ENCODE measurements at regions not wholly inside any gene's neighbourhood (a gene's known extent, or its start where the extent isn't known, plus 50 kb on each side); places are given as distances from the start of the nearest gene placed in this dataset.
A peak's percentile ranks its signal among the peaks of the same experiment; 100 is the strongest.
"Not testable (repeated sequence)": the region's sequence is repeated elsewhere in the genome, so short reads cannot be mapped to it uniquely, and the experiment has no call there.

- DNase-seq (ENCODE audit: low spot score): no peak
Observed at GRCh38 chr12:9337656-9338055, 129.5 kb upstream of the PZP start.

GRCh38 chr12:9336375-9337011 lies 128.3 kb upstream of the PZP start:
- DNase-seq (ENCODE audit: low spot score): not testable (repeated sequence)

- no peak for DNase-seq (ENCODE audit: low spot score)
Observed at GRCh38 chr12:9335867-9336266, 127.7 kb upstream of the PZP start.

GRCh38 chr12:9334964-9335363 lies 126.8 kb upstream of the PZP start:
- no peak for DNase-seq (ENCODE audit: low spot score)

- no peak for DNase-seq (ENCODE audit: low spot score)
Observed at GRCh38 chr12:9334041-9334692, 126.0 kb upstream of the PZP start.

GRCh38 chr12:9333161-9333560 lies 125.0 kb upstream of the PZP start:
- no peak for DNase-seq (ENCODE audit: low spot score)

GRCh38 chr12:9332564-9332963 lies 124.4 kb upstream of the PZP start:
- DNase-seq (ENCODE audit: low spot score): no peak

GRCh38 chr12:9331218-9331626 lies 123.0 kb upstream of the PZP start:
- DNase-seq (ENCODE audit: low spot score): peak; percentile 79

- DNase-seq (ENCODE audit: low spot score): no peak
Observed at GRCh38 chr12:9329019-9329418, 120.8 kb upstream of the PZP start.

- no peak for DNase-seq (ENCODE audit: low spot score)
Observed at GRCh38 chr12:9328065-9328464, 119.9 kb upstream of the PZP start.

- DNase-seq (ENCODE audit: low spot score): no peak
Observed at GRCh38 chr12:9327320-9327719, 119.1 kb upstream of the PZP start.

- not testable (repeated sequence) for DNase-seq (ENCODE audit: low spot score)
Observed at GRCh38 chr12:9326849-9327248, 118.7 kb upstream of the PZP start.

- DNase-seq (ENCODE audit: low spot score): no peak
Observed at GRCh38 chr12:9326085-9326484, 117.9 kb upstream of the PZP start.

GRCh38 chr12:9325471-9325870 lies 117.3 kb upstream of the PZP start:
- no peak for DNase-seq (ENCODE audit: low spot score)

GRCh38 chr12:9324782-9325181 lies 116.6 kb upstream of the PZP start:
- no peak for DNase-seq (ENCODE audit: low spot score)

GRCh38 chr12:9323144-9323681 lies 115.0 kb upstream of the PZP start:
- DNase-seq (ENCODE audit: low spot score): no peak

GRCh38 chr12:9319842-9320173 lies 111.6 kb upstream of the PZP start:
- no peak for DNase-seq (ENCODE audit: low spot score)

- no peak for DNase-seq (ENCODE audit: low spot score)
Observed at GRCh38 chr12:9319044-9319841, 111.0 kb upstream of the PZP start.

GRCh38 chr12:9313479-9313878 lies 105.3 kb upstream of the PZP start:
- DNase-seq (ENCODE audit: low spot score): not testable (repeated sequence)

- DNase-seq (ENCODE audit: low spot score): not testable (repeated sequence)
Observed at GRCh38 chr12:9312406-9313392, 104.5 kb upstream of the PZP start.

- not testable (repeated sequence) for DNase-seq (ENCODE audit: low spot score)
Observed at GRCh38 chr12:9311454-9311853, 103.3 kb upstream of the PZP start.

GRCh38 chr12:9310645-9311044 lies 102.5 kb upstream of the PZP start:
- DNase-seq (ENCODE audit: low spot score): not testable (repeated sequence)

All from mucosa of gallbladder (tissue), 1 donor.